ENCODE measurements at regions not wholly inside any gene's neighbourhood (a gene's known extent, or its start where the extent isn't known, plus 50 kb on each side); places are given as distances from the start of the nearest gene placed in this dataset.

GRCh38 chr13:34139660-34140227 is 321.8 kb downstream of the RFC3 start:
- DNase-seq: no peak
- Mint-ChIP-seq H3K27me3 (no peaks in the 10 kb centered on the region), H3K4me1 (no peaks in the 10 kb centered on the region), H3K4me3 (no peak overlapping the region), H3K27ac (no peak overlapping the region), H3K36me3 (ENCODE audit: low read depth) (no peaks in the 10 kb centered on the region)
- no peak for ATAC-seq
- no peaks in the 10 kb centered on the region for H3K9me3 ChIP-seq (ENCODE audit: control insufficient read depth, low read length, poor library complexity, severe bottlenecking)

GRCh38 chr13:34143637-34144036 is 325.7 kb downstream of the RFC3 start:
- DNase-seq: no peak
- no peak for ATAC-seq
- Mint-ChIP-seq H3K4me1 (no peaks in the 10 kb centered on the region), H3K27me3 (no peaks in the 10 kb centered on the region), H3K27ac (no peak overlapping the region), H3K36me3 (ENCODE audit: low read depth) (no peaks in the 10 kb centered on the region), H3K4me3 (no peak overlapping the region)
- no peaks in the 10 kb centered on the region for H3K9me3 ChIP-seq (ENCODE audit: control insufficient read depth, low read length, poor library complexity, severe bottlenecking)

- no peak overlapping the region for H3K27ac Mint-ChIP-seq
- ATAC-seq: no peak
Observed at GRCh38 chr13:34144142-34144541, 326.2 kb downstream of the RFC3 start.

GRCh38 chr13:34145061-34145460 is 327.1 kb downstream of the RFC3 start:
- no peaks in the 10 kb centered on the region for H3K36me3 Mint-ChIP-seq (ENCODE audit: low read depth)
- H3K27ac Mint-ChIP-seq: no peak overlapping the region
- no peak for DNase-seq
- no peaks in the 10 kb centered on the region for H3K27me3 Mint-ChIP-seq
- ATAC-seq: no peak
- no peaks in the 10 kb centered on the region for H3K4me1 Mint-ChIP-seq
- H3K9me3 ChIP-seq (ENCODE audit: control insufficient read depth, low read length, poor library complexity, severe bottlenecking): no peaks in the 10 kb centered on the region
- no peak overlapping the region for H3K4me3 Mint-ChIP-seq

More at GRCh38 chr13:34144142-34144541, 326.2 kb downstream of the RFC3 start:
- Mint-ChIP-seq H3K36me3 (ENCODE audit: low read depth) (no peaks in the 10 kb centered on the region), H3K27me3 (no peaks in the 10 kb centered on the region), H3K4me1 (no peaks in the 10 kb centered on the region), H3K4me3 (no peak overlapping the region)
- DNase-seq: no peak
- H3K9me3 ChIP-seq (ENCODE audit: control insufficient read depth, low read length, poor library complexity, severe bottlenecking): no peaks in the 10 kb centered on the region

- Mint-ChIP-seq H3K4me1 (no peaks in the 10 kb centered on the region), H3K27me3 (no peaks in the 10 kb centered on the region), H3K36me3 (ENCODE audit: low read depth) (no peaks in the 10 kb centered on the region), H3K27ac (no peak overlapping the region), H3K4me3 (no peak overlapping the region)
- H3K9me3 ChIP-seq (ENCODE audit: control insufficient read depth, low read length, poor library complexity, severe bottlenecking): no peaks in the 10 kb centered on the region
- DNase-seq (no peak), ATAC-seq (no peak)
Observed at GRCh38 chr13:34148359-34148758, 330.4 kb downstream of the RFC3 start.

- H3K9me3 ChIP-seq (ENCODE audit: control insufficient read depth, low read length, poor library complexity, severe bottlenecking): no peaks in the 10 kb centered on the region
- Mint-ChIP-seq H3K36me3 (ENCODE audit: low read depth) (no peaks in the 10 kb centered on the region), H3K27ac (no peak overlapping the region), H3K27me3 (peaks cover 6% of the 10 kb centered on the region), H3K4me1 (no peaks in the 10 kb centered on the region), H3K4me3 (no peak overlapping the region)
- ATAC-seq: no peak
- DNase-seq: no peak
Observed at GRCh38 chr13:34151885-34152284, 333.9 kb downstream of the RFC3 start.

GRCh38 chr13:34152409-34152808 is 334.5 kb downstream of the RFC3 start:
- H3K9me3 ChIP-seq (ENCODE audit: control insufficient read depth, low read length, poor library complexity, severe bottlenecking): no peaks in the 10 kb centered on the region
- Mint-ChIP-seq H3K27me3 (peaks cover 6% of the 10 kb centered on the region), H3K4me3 (no peak overlapping the region), H3K36me3 (ENCODE audit: low read depth) (no peaks in the 10 kb centered on the region), H3K4me1 (no peaks in the 10 kb centered on the region), H3K27ac (no peak overlapping the region)
- no peak for ATAC-seq
- no peak for DNase-seq

GRCh38 chr13:34152996-34153395 is 335.0 kb downstream of the RFC3 start:
- peaks cover 6% of the 10 kb centered on the region for H3K27me3 Mint-ChIP-seq
- no peak for ATAC-seq
- H3K4me1 Mint-ChIP-seq: no peaks in the 10 kb centered on the region
- no peaks in the 10 kb centered on the region for H3K36me3 Mint-ChIP-seq (ENCODE audit: low read depth)
- no peak overlapping the region for H3K27ac Mint-ChIP-seq
- no peak for DNase-seq
- H3K9me3 ChIP-seq (ENCODE audit: control insufficient read depth, low read length, poor library complexity, severe bottlenecking): no peaks in the 10 kb centered on the region
- H3K4me3 Mint-ChIP-seq: no peak overlapping the region

GRCh38 chr13:34153428-34154180 is 335.7 kb downstream of the RFC3 start:
- H3K4me1 Mint-ChIP-seq: no peaks in the 10 kb centered on the region
- no peak overlapping the region for H3K27ac Mint-ChIP-seq
- DNase-seq: no peak
- H3K4me3 Mint-ChIP-seq: no peak overlapping the region
- ATAC-seq: no peak
- no peaks in the 10 kb centered on the region for H3K9me3 ChIP-seq (ENCODE audit: control insufficient read depth, low read length, poor library complexity, severe bottlenecking)
- H3K36me3 Mint-ChIP-seq (ENCODE audit: low read depth): no peaks in the 10 kb centered on the region
- peaks cover 6% of the 10 kb centered on the region for H3K27me3 Mint-ChIP-seq

- Mint-ChIP-seq H3K4me3 (no peak overlapping the region), H3K27ac (no peak overlapping the region), H3K4me1 (no peaks in the 10 kb centered on the region), H3K27me3 (peaks cover 9% of the 10 kb centered on the region), H3K36me3 (ENCODE audit: low read depth) (no peaks in the 10 kb centered on the region)
- ATAC-seq: no peak
- H3K9me3 ChIP-seq (ENCODE audit: control insufficient read depth, low read length, poor library complexity, severe bottlenecking): no peaks in the 10 kb centered on the region
- no peak for DNase-seq
Observed at GRCh38 chr13:34155931-34156607, 338.1 kb downstream of the RFC3 start.

GRCh38 chr13:34156841-34157365 is 339.0 kb downstream of the RFC3 start:
- H3K9me3 ChIP-seq (ENCODE audit: control insufficient read depth, low read length, poor library complexity, severe bottlenecking): no peaks in the 10 kb centered on the region
- no peaks in the 10 kb centered on the region for H3K4me1 Mint-ChIP-seq
- peaks cover 10% of the 10 kb centered on the region for H3K27me3 Mint-ChIP-seq
- no peak for DNase-seq
- no peaks in the 10 kb centered on the region for H3K36me3 Mint-ChIP-seq (ENCODE audit: low read depth)
- ATAC-seq: peak; percentile 45
- no peak overlapping the region for H3K4me3 Mint-ChIP-seq
- H3K27ac Mint-ChIP-seq: no peak overlapping the region

GRCh38 chr13:34159946-34160345 is 342.0 kb downstream of the RFC3 start:
- H3K36me3 Mint-ChIP-seq (ENCODE audit: low read depth): no peaks in the 10 kb centered on the region
- H3K4me1 Mint-ChIP-seq: no peaks in the 10 kb centered on the region
- H3K27me3 Mint-ChIP-seq: peaks cover 10% of the 10 kb centered on the region
- no peak for ATAC-seq
- DNase-seq: no peak
- no peaks in the 10 kb centered on the region for H3K9me3 ChIP-seq (ENCODE audit: control insufficient read depth, low read length, poor library complexity, severe bottlenecking)
- H3K27ac Mint-ChIP-seq: no peak overlapping the region
- no peak overlapping the region for H3K4me3 Mint-ChIP-seq

- Mint-ChIP-seq H3K4me1 (no peaks in the 10 kb centered on the region), H3K27ac (no peak overlapping the region), H3K4me3 (no peak overlapping the region), H3K27me3 (peaks cover 5% of the 10 kb centered on the region), H3K36me3 (ENCODE audit: low read depth) (no peaks in the 10 kb centered on the region)
- DNase-seq (no peak), ATAC-seq (no peak)
- no peaks in the 10 kb centered on the region for H3K9me3 ChIP-seq (ENCODE audit: control insufficient read depth, low read length, poor library complexity, severe bottlenecking)
Observed at GRCh38 chr13:34161931-34162543, 344.1 kb downstream of the RFC3 start.

All from T-helper 17 cell (primary cell).